Omental fat pad (tissue), 3 donors: ENCODE measurements at regions not wholly inside any gene's neighbourhood (a gene's known extent, or its start where the extent isn't known, plus 50 kb on each side); places are given as distances from the start of the nearest gene placed in this dataset.

Source experiments
- ATAC-seq: fragments of 150-250 bp; one replicate; pipeline ENCODE4 v1.9.1; 2016; ENCODE audit warnings: mild to moderate bottlenecking, moderate library complexity; ENCODE audit not compliant: low FRiP score
- DNase-seq: peaks from one replicate; pipeline ENCODE4 v3.0.0-alpha.2; 2019; ENCODE audit warnings: low spot score
- TF ChIP-seq, protein P1 (sequence below), 3 donors: fragments of 450-650 bp; IDR thresholded peaks; one replicate each; pipeline ENCODE4 v1.5.1; 2016 to 2017; ENCODE audit warnings: antibody characterized with exemption in 3 of 3, mild to moderate bottlenecking in 3 of 3, moderate library complexity in 2 of 3

DNA sequence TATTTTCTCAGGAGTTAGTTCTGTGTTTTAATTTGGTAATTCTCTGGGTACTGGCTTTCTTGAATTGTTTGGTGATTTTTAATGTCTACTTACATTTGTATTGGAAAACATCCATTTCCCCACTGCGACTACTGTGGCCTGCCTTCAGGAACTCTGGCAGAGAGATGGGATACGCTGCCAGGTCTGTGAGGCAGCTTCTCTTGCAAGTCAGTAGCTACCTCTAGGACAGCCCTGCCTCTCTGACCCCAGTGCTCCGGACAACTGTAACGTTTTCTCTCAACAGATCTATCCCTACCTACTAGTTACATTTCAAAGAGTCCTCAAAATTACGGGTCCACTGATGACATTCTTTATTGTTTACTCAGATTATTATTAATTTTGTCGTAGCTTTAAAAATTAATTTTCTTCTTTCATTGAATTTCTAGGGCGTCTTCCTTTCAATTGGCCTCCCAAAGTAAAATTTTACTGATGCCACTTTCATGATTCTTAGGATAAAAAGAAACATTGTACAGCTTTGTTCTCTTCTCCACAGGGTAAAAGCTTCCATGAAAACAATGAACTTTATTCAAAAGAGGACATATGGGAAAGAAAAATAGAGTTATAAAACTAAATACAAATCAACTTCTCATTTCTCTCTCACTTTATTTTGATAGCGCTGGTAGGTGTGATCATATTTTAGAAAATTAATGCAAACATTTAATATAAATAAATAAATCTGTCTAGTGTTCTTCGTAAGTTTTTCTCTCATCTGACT, 123.2 kb upstream of the GOLGA8J start:
- TF ChIP-seq, protein P1, sequence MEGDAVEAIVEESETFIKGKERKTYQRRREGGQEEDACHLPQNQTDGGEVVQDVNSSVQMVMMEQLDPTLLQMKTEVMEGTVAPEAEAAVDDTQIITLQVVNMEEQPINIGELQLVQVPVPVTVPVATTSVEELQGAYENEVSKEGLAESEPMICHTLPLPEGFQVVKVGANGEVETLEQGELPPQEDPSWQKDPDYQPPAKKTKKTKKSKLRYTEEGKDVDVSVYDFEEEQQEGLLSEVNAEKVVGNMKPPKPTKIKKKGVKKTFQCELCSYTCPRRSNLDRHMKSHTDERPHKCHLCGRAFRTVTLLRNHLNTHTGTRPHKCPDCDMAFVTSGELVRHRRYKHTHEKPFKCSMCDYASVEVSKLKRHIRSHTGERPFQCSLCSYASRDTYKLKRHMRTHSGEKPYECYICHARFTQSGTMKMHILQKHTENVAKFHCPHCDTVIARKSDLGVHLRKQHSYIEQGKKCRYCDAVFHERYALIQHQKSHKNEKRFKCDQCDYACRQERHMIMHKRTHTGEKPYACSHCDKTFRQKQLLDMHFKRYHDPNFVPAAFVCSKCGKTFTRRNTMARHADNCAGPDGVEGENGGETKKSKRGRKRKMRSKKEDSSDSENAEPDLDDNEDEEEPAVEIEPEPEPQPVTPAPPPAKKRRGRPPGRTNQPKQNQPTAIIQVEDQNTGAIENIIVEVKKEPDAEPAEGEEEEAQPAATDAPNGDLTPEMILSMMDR (IDR thresholded peaks at IDR 0.05): no peak
- no peak for ATAC-seq
- DNase-seq: no peak

DNA sequence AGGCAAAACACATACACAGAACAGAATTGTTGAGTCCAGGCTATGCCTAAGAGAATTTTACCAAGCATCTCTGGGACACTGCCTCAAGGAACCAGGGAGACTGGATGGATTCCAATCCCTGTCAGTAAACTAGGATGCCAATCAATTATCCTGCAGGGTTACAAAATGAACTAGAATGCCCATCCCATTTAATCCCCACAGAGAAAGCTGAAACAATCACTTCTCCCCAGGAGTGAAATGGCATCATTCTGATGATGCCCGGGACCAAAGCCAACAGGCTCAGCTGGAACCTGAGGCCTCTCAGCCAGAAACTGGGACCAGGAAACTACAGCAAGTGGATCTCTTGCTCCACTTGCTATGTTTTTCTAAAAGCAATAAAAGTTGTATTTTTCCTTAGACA, 130.0 kb upstream of the TJP1 start:
- no peak for ATAC-seq
- TF ChIP-seq, protein P1 (IDR thresholded peaks at IDR 0.05): no peak
- no peak for DNase-seq

DNA sequence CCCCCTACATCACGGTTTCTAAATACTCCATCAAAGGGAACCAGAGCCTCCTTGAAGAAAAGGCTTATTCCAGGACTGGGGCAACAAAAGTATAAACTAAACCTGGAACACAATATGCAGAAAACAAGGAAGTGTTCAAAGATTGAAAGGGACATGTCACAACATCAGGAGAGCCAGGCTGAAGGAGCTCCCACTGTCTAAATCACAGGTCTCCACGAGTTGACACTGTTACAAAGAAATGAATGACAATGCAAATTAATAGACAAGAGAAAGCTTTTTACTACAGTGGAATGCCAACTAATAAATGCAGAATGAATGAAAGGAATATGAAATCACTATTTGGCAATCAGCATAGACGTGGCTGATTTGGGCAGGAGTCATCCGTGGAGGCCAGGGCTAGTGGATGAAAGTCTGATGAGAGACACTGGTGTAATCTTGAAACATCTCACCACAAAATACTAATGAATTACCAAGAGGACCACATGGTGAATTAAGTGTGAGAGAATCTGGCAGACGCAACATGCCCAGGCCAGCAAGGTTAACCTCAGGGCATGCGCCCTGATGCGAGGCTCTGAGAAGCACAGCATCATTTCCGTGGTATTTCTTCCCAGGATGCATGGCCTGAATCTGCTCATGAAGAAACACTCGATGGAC, 123.8 kb upstream of the TJP1 start:
- DNase-seq (no peak), ATAC-seq (peak; percentile 77)
- TF ChIP-seq, protein P1 (IDR thresholded peaks at IDR 0.05): no peak

DNA sequence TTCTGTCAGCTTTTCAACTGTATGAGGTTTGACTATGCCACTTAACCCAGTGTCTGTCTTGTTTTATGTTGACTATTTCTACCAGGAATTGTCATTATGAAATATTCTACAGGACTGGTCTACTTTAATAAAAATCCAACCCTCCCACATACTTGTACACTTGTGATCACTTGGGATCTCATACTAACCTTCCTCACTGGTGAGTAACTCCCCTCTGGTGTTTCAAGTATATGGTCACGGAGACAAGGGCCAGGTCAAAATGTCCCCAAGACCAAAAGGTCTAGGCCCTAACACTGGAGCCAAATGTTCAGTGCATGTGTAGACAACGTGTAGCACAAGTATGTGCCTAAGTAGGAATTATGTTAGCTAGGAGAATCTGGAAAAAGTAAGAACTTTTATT, 122.7 kb upstream of the TJP1 start:
- DNase-seq (no peak), ATAC-seq (peak; percentile 43)
- TF ChIP-seq, protein P1 (IDR thresholded peaks at IDR 0.05): no peak

DNA sequence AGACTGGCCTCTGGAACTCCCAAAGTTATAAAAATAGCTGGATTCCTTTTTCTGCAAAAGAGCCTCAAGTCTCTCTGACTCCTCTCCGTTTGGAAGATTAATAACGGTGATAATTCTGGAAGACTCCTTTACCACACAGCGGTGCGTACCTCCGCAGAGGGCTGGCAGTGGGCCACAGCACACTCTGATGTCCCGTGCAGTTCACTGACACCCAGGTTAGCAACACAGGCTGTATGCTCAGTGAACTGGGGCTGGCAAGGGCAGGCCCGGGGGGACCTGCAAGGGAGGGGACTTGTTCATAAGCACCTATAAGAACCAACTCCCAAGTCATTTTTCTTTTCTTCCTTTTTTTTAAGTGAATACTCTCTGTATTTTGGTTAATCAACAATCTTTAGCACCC, 120.3 kb upstream of the TJP1 start:
- ATAC-seq: no peak
- no peak for DNase-seq
- TF ChIP-seq, protein P1 (IDR thresholded peaks at IDR 0.05): no peak

DNA sequence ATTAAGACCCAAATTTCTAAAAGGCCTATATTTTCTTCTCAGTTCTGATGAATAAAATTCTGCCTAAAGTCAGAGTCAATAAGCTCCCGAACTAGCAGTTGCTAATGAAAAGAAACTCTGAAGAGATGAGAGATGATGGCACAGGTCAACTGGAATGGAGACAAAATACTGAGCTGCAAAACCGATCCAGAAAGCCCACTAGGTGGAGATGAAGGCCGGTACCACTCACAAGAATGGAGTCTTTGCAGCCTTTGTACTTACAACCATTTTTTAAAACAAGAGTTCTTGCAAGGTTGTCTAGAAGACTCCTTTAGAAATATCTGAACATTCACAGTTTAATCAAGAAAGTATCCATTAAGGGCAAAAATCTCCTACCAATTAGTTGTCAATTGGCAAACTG, 119.9 kb upstream of the TJP1 start:
- ATAC-seq (no peak), DNase-seq (no peak)
- TF ChIP-seq, protein P1 (IDR thresholded peaks at IDR 0.05): no peak

DNA sequence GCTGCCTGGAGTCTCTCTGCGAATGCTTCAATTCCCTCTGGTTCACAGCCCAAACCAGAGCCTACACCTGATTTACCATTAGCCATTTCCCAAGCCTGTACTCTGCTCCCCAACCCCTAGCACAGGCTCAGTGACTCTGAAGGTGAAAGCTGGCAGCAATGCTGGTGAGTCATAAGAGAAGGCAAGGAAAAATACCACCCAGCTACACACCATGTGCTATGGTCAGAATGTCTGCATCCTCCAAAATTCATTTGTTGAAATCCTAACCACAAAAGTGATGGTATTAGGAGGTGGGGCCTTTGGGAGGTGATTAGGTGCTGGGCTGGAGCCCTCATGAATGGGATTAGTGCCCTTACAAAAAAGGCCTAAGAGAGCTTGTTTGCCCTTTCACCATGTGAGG, 117.1 kb upstream of the TJP1 start:
- ATAC-seq: peak; percentile 67
- TF ChIP-seq, protein P1 (IDR thresholded peaks at IDR 0.05): no peak
- no peak for DNase-seq
